HG02981 (cell line): ENCODE measurements at regions not wholly inside any gene's neighbourhood (a gene's known extent, or its start where the extent isn't known, plus 50 kb on each side); places are given as distances from the start of the nearest gene placed in this dataset.

Experiments used
- ATAC-seq: cut with Tn5 transposase; IDR thresholded peaks from one replicate; pipeline ENCODE4 v1.9.1; 2021; ENCODE audit warnings: mild to moderate bottlenecking, moderate library complexity; ENCODE audit not compliant: unreplicated experiment

- no peak for ATAC-seq
Observed at GRCh38 chr3:144200004-144200403, 228.4 kb downstream of the DIPK2A start.

- ATAC-seq: no peak
Observed at GRCh38 chr3:144200466-144200865, 228.8 kb downstream of the DIPK2A start.

DNA sequence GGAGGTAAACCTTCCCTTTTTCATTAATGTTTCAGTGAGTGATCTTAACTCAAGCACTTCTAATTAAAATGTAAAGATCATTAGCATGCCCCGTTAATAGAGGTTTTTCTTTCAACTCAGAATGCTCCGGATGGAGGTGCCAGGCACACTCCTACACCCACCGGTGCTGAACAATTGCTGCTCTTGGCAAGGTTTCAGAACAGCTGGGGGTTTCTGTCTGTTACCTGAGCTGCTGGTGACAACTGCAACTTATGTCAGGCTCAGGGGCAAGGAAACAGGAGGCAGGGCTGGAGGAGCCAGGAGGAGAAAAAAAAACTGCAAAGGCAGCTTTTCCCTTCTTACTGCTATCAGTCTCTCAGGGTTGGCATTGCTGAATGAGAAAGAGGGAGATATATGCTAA lies 250.1 kb downstream of the DIPK2A start:
- no peak for ATAC-seq

- no peak for ATAC-seq
Observed at GRCh38 chr3:144229330-144229729, 257.7 kb downstream of the DIPK2A start.

GRCh38 chr3:144229953-144230352 lies 258.3 kb downstream of the DIPK2A start:
- ATAC-seq: no peak

GRCh38 chr3:144235489-144235888 lies 263.9 kb downstream of the DIPK2A start:
- ATAC-seq: no peak

- no peak for ATAC-seq
Observed at GRCh38 chr3:144237351-144237750, 265.7 kb downstream of the DIPK2A start.

- no peak for ATAC-seq
Observed at GRCh38 chr3:144241404-144241803, 269.8 kb downstream of the DIPK2A start.

DNA sequence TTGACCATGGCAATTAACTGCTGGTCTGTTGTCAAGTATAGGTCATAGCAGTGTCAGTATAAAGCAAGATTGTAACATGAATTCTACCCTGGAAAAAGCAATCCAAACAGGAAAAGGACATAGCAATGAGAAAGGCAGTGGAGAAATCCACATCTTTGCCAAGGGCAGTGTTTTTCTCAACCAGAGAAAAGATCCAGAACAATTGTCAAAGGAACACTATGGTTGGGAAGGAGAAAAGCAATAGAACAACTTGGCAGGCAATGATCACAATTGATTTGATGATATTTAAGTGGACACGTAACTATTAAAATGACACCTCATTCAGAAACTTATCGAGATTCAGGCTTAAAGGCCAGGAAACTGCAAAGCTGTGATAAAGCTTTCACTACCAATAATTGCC lies 271.1 kb downstream of the DIPK2A start:
- no peak for ATAC-seq

GRCh38 chr3:144244662-144245061 lies 273.0 kb downstream of the DIPK2A start:
- no peak for ATAC-seq

- no peak for ATAC-seq
Observed at GRCh38 chr3:144252896-144253295, 281.3 kb downstream of the DIPK2A start.

DNA sequence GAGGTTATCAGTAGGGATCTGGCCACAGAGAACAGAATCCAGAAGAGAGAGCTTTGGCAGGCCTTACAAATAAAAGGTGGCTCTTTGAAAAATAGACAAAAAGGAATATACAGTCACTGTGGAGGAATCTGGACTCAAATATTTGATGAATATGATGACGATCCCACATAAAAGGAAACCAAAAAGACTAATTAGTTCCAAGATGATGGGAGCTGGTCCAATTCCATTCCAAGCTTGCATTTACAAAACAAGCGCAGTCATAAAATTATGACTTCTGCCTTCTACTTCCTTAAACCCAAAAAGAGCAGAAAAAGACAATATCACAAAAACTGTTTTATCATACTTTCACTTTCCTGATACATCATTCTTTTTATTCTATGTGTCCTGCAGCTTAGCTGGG lies 285.8 kb downstream of the DIPK2A start:
- ATAC-seq: no peak

DNA sequence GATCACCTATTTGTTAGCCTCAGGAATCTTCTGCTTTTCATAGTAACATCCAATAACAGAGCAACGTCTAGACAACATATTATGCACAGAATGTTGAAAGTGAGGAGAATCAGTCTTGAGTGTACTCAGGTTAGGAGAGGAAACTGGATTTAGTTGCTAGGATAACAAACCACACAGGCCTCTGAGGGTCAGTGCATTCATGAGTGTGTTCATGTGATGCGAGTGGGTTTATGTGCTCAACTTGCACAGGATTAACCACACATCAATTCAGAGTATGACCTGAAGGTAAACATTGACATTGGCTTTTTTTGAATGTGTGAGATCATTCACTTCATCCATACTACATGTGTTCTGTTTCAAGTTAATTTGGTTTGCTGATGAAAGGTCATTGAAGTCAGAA lies 287.6 kb downstream of the DIPK2A start:
- no peak for ATAC-seq

GRCh38 chr3:144263706-144264105 lies 292.1 kb downstream of the DIPK2A start:
- ATAC-seq: no peak

GRCh38 chr3:144264350-144264749 lies 292.7 kb downstream of the DIPK2A start:
- ATAC-seq: no peak

DNA sequence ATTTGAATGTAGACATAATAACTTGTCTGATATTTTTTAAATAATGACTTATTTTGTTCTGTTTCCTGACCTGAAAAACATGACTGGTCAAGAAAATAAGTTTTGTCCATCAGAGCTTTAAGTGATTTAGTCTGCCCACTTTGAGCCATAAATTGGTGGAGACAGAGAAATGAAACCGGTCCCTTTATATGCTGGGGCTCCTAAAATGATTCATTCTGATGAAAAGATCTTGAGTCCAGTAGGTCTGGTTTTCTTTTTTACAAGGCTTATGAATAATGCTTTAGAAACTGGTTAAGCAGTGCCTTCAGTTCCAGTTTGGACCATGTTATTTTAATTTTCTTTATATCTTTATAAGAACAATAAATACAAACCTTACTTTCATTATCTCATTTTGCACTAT lies 293.2 kb downstream of the DIPK2A start:
- no peak for ATAC-seq

DNA sequence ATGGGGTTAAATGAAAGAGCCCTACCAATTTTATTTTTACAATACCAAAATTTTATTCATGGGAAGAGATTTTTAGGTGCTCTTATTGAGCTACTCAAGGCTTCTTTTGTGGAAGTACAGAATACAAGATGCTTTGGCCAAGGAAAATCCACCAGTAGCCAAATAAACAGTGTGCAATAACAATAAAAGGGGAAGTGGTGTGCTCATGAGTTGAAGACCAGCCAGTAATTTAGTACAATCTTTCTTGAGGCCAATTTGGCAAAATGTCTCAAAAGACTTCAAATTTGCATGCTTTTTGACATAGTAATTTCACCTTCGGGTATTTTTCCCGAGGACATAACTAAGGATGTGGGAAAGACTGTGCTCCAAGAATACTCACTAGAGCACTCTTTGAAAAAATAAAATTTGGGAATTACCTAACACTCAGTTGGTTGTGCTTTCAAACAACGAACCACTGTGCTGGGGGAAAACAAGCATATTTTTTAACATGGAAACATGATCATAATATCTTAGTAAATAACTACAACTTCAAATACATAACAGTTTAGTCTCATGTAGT lies 294.0 kb downstream of the DIPK2A start:
- ATAC-seq: no peak

GRCh38 chr3:144270100-144270499 lies 298.5 kb downstream of the DIPK2A start:
- no peak for ATAC-seq

DNA sequence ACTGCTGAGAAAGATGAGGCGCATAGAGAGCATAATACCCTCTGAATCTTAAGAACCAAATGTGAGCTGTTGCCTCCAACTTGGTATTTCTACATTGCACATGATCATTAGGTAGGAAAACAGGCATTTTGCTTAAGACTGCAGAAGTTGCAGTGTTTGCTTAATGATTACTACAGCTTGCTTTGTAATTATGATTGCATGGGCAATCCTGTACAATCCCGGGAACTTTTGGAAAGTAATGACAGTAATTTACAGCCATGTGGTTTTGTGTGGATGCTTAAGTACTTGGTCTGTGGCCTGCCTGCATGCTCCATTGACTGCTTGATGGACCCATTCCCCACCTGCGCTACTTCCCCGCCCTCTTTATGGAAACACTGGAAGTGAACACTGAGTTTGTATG lies 301.1 kb downstream of the DIPK2A start:
- no peak for ATAC-seq

- ATAC-seq: no peak
Observed at GRCh38 chr3:144273601-144274000, 302.0 kb downstream of the DIPK2A start.

- no peak for ATAC-seq
Observed at GRCh38 chr3:144275005-144275404, 303.4 kb downstream of the DIPK2A start.

GRCh38 chr3:144282313-144282712 lies 310.7 kb downstream of the DIPK2A start:
- no peak for ATAC-seq

DNA sequence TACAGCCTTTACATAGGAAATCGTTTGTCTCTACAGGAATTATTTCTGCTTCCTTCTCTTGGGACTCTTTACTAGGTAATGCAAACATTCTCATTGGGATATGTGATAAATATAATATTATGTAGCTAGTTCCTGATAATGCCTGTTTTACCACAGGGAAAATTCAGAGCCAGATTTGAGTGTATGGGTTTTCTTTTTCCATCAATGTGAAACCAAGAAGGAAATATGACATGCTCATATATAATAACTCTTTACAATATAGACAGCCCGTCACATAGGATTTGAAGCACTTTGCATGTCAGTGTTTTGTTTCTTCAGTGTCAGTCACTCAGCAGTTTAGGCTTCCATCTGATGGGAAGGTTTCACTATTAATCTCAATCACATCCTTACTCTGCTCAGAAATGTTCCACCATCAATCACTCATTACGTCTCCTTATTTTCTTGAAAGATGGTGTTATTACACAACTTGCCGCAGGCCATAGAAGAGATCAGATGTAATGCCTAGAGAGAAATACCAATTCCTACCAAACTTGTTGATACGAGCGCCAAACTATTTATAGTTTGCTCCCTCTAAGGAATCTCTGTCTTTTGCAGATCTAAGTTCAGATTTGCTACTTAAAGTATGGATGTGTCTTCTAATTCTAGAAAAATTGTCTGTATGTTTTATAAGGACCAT lies 314.8 kb downstream of the DIPK2A start:
- ATAC-seq: no peak
